Stomach (tissue), 8 donors: ENCODE measurements at regions not wholly inside any gene's neighbourhood (a gene's known extent, or its start where the extent isn't known, plus 50 kb on each side); places are given as distances from the start of the nearest gene placed in this dataset.

ENCODE experiments used
- DNase-seq, 2 donors: peaks; one replicate each; pipeline versions ENCODE4 v3.0.0 to v3.0.0-alpha.2; 2013 to 2019
- H3K27ac ChIP-seq, 5 donors: fragments of 200-600 bp in 4 of 5; sonication (generic) in 4 of 5; one replicate each; pipeline ENCODE4 v1.5.1; 2013 to 2019; ENCODE audit warnings: mild to moderate bottlenecking in 1 of 5, moderate library complexity in 1 of 5
- H3K27me3 ChIP-seq, 3 donors: fragments of 200-600 bp; sonication (generic); one replicate each; pipeline ENCODE4 v1.5.1; 2017 to 2019; ENCODE audit warnings: mixed run types in 1 of 3
- H3K36me3 ChIP-seq, 4 donors: fragments of 200-600 bp; sonication (generic); 1 replicate in 3 of 4; 2 replicates in 1 of 4; pipeline ENCODE4 v1.5.1; 2016 to 2019
- H3K4me1 ChIP-seq, 4 donors: fragments of 200-600 bp; sonication (generic); one replicate each; pipeline ENCODE4 v1.5.1; 2016 to 2019
- H3K4me3 ChIP-seq, 4 donors: fragments of 200-600 bp; sonication (generic) in 3 of 4; one replicate each; pipeline ENCODE4 v1.5.1; 2016 to 2019; ENCODE audit warnings: mild to moderate bottlenecking in 1 of 4
- H3K9me3 ChIP-seq, 4 donors: fragments of 200-600 bp; sonication (generic); one replicate each; pipeline ENCODE4 v1.5.1; 2016 to 2019
- EP300 ChIP-seq: sonication (generic); formaldehyde crosslinking; IDR thresholded peaks from one replicate; pipeline ENCODE4 v1.6.1; 2017; ENCODE audit warnings: antibody characterized with exemption
- POLR2A ChIP-seq, 4 donors: fragments of 450-650 bp; IDR thresholded peaks; one replicate each; pipeline ENCODE4 v1.6.1; 2016; ENCODE audit warnings: antibody characterized with exemption in 4 of 4, control low read depth in 2 of 4, mild to moderate bottlenecking in 1 of 4, moderate library complexity in 1 of 4
- POLR2AphosphoS5 ChIP-seq, 3 donors: sonication (generic); formaldehyde crosslinking; IDR thresholded peaks; one replicate each; pipeline ENCODE4 v1.6.1; 2016; ENCODE audit warnings: antibody characterized with exemption in 3 of 3
- WGBS, 5 donors: extraction: QIAGEN DNeasy Blood & Tissue Kit in 3 of 5; methylation state at CpG; one replicate each; pipeline versions ENCODE4 v1.1.5 to v1.1.7; 2013 to 2018; 5-methylcytosine and 5-hydroxymethylcytosine counted together
- intact Hi-C: fragments of 100-400 bp; cut with DNase I; formaldehyde crosslinking; loops from one replicate; pipeline ENCODE4 v1.15.1; 2023; ENCODE audit warnings: low total_unique reads
- TF ChIP-seq, protein P1 (sequence below), 7 experiments: fragments of 450-650 bp in 4 of 7; fragments of 200-600 bp in 3 of 7; sonication (generic) in 3 of 7; IDR thresholded peaks; one replicate each; pipeline ENCODE4 v1.5.1; 2016 to 2019; ENCODE audit warnings: antibody characterized with exemption in 7 of 7, control low read depth in 2 of 7, mild to moderate bottlenecking in 1 of 7
- donor health status: healthy with polysubstance abuse.
- donor health status: Bipolar disorder and iron deficiency.
- donor health status: healthy.

DNA sequence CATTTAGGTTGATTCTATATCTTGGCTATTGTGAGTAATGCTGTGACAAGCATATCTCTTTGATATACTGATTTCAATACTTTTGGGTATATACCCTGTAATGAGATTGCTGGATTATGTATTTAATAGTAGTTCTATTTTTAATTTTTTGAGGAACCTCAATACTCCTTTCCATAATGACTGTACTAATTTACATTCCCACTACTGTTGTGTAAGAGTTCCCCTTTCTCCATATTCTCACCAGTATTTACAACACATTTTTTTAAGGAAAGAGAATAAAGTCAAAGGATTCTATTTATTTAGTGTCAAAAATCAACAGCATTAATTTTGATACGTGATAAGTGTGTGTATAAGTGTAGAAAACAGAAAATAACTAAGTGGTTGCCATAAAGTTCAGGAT is 356.4 kb upstream of the EDIL3 start:
- TF ChIP-seq, protein P1, sequence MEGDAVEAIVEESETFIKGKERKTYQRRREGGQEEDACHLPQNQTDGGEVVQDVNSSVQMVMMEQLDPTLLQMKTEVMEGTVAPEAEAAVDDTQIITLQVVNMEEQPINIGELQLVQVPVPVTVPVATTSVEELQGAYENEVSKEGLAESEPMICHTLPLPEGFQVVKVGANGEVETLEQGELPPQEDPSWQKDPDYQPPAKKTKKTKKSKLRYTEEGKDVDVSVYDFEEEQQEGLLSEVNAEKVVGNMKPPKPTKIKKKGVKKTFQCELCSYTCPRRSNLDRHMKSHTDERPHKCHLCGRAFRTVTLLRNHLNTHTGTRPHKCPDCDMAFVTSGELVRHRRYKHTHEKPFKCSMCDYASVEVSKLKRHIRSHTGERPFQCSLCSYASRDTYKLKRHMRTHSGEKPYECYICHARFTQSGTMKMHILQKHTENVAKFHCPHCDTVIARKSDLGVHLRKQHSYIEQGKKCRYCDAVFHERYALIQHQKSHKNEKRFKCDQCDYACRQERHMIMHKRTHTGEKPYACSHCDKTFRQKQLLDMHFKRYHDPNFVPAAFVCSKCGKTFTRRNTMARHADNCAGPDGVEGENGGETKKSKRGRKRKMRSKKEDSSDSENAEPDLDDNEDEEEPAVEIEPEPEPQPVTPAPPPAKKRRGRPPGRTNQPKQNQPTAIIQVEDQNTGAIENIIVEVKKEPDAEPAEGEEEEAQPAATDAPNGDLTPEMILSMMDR (IDR thresholded peaks at IDR 0.05): no peak
- TF ChIP-seq EP300 (no peak), POLR2A (IDR thresholded peaks at IDR 0.05) (no peak), POLR2AphosphoS5 (IDR thresholded peaks at IDR 0.05) (no peak)

DNA sequence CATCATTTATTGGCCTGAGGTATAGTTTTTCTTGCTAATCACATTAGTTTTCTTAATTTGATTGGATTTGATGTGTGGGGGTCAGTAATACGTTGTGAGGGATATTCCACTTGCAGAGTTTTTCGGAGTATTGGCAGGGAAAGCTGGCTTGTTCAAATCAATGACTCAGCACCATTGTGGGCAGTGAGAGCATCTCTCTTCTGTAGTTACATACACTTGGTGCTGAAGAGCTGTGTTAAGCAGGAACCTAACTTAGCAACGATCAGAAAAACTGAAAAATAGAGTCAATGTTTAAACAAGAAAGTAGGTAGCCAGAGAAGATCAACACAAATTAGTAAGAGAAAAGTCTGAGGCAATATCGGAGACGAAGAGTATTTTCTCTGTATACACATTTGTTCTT is 344.6 kb upstream of the EDIL3 start:
- 46 to 55% (median 51%) methylated on average over 5 of the region's 5 CpGs for WGBS, 5 donors
- H3K27me3 ChIP-seq: no peaks in the 10 kb centered on the region
- no peaks in the 10 kb centered on the region for H3K36me3 ChIP-seq
- TF ChIP-seq POLR2A (IDR thresholded peaks at IDR 0.05): no peak
- no peak for TF ChIP-seq POLR2AphosphoS5 (IDR thresholded peaks at IDR 0.05)
- TF ChIP-seq EP300: no peak
- TF ChIP-seq, protein P1 (IDR thresholded peaks at IDR 0.05): no peak
- H3K4me1 ChIP-seq: no peaks in the 10 kb centered on the region
- intact Hi-C loops: no loop called here
- no peak overlapping the region for H3K27ac ChIP-seq
- no peaks in the 10 kb centered on the region for H3K9me3 ChIP-seq
- H3K4me3 ChIP-seq: no peak overlapping the region
- no peak for DNase-seq

More for the DNA sequence above, 356.4 kb upstream of the EDIL3 start:
- intact Hi-C loops: no loop called here
- Histone ChIP-seq H3K27ac (no peak overlapping the region), H3K9me3 (no peaks in the 10 kb centered on the region), H3K4me1 (no peaks in the 10 kb centered on the region), H3K36me3 (no peaks in the 10 kb centered on the region), H3K27me3 (no peaks in the 10 kb centered on the region), H3K4me3 (no peak overlapping the region)
- 51 to 68% (median 57%) methylated on average over 1 of the region's 1 CpG for WGBS, 5 donors
- DNase-seq: no peak

DNA sequence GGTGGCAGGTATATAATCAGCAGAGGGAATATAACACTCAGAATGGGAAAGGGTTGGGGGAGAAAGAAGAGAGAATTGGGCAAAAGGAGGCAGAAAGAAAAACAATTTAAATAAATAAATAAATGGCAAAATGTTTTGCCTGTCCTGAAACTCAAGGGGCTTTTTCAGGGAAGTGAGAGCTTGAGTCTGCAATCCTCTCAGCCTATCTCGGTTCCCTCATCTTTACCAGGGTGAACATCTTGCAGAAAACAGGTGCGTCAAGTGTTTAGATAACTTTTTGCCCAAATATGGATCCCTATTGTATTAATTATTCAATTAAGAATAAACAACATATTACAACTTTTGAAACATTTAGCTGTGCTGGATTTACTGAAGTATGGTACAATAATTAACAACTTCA is 343.0 kb upstream of the EDIL3 start:
- H3K9me3 ChIP-seq: no peaks in the 10 kb centered on the region
- 75 to 93% (median 80%) methylated on average over 2 of the region's 2 CpGs for WGBS, 5 donors
- no peak overlapping the region for H3K27ac ChIP-seq
- DNase-seq: no peak
- no peaks in the 10 kb centered on the region for H3K27me3 ChIP-seq
- no peak overlapping the region for H3K4me3 ChIP-seq
- H3K36me3 ChIP-seq: no peaks in the 10 kb centered on the region
- H3K4me1 ChIP-seq: no peaks in the 10 kb centered on the region
- intact Hi-C loops: no loop called here
- TF ChIP-seq EP300 (no peak), POLR2A (IDR thresholded peaks at IDR 0.05) (no peak), POLR2AphosphoS5 (IDR thresholded peaks at IDR 0.05) (no peak)
- TF ChIP-seq, protein P1 (IDR thresholded peaks at IDR 0.05): no peak

DNA sequence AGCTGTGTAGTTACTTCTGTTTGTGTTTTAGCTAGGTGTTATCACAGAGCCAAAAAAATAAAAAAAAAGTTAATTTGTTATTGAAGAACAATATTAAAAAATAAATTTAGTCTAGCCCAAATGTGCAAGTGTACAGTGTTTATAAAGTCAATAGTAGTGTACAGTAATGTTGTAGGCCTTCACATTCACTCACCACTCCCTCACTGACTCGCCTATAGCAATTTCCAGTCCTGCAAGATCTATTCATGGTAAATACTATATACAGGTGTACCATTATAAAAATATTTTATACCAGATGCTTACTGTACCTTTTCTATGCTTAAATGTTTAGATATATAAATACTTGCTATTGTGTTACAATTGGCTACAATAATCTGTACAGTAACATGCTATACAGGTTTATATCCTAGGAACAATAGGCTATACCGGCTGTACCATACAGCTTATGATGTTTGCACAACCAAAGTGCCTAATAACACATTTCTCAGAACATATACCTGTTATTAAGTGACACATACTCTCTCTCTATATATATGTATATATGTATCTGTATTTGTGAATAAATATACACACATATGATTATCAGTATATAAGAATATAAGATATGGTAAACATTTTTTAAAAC is 341.4 kb upstream of the EDIL3 start:
- Histone ChIP-seq H3K36me3 (no peaks in the 10 kb centered on the region), H3K4me3 (no peak overlapping the region), H3K4me1 (no peaks in the 10 kb centered on the region), H3K27me3 (no peaks in the 10 kb centered on the region), H3K9me3 (no peaks in the 10 kb centered on the region), H3K27ac (no peak overlapping the region)
- WGBS, 5 donors: 75 to 89% (median 84%) methylated on average over 2 of the region's 2 CpGs
- intact Hi-C loops: no loop called here
- TF ChIP-seq, protein P1 (IDR thresholded peaks at IDR 0.05): no peak
- TF ChIP-seq POLR2A (IDR thresholded peaks at IDR 0.05) (no peak), POLR2AphosphoS5 (IDR thresholded peaks at IDR 0.05) (no peak), EP300 (no peak)
- no peak for DNase-seq
